GM21360 (cell line): ENCODE measurements at regions not wholly inside any gene's neighbourhood (a gene's known extent, or its start where the extent isn't known, plus 50 kb on each side); places are given as distances from the start of the nearest gene placed in this dataset.
"Not testable (repeated sequence)": the region's sequence is repeated elsewhere in the genome, so short reads cannot be mapped to it uniquely, and the experiment has no call there.

ENCODE experiments used
- ATAC-seq: cut with Tn5 transposase; IDR thresholded peaks from one replicate; pipeline ENCODE4 v1.9.1; 2021; ENCODE audit warnings: mild to moderate bottlenecking, moderate library complexity; ENCODE audit not compliant: unreplicated experiment

GRCh38 chr7:106583706-106584690, 77.0 kb downstream of the CCDC71L start:
- ATAC-seq = no peak

- no peak for ATAC-seq
Observed at GRCh38 chr7:106583100-106583499, 77.9 kb downstream of the CCDC71L start.

- no peak for ATAC-seq
Observed at GRCh38 chr7:106582365-106582764, 78.6 kb downstream of the CCDC71L start.

GRCh38 chr7:106579086-106579485, 81.9 kb downstream of the CCDC71L start:
- ATAC-seq = not testable (repeated sequence)

GRCh38 chr7:106575138-106575823, 85.7 kb downstream of the CCDC71L start:
- ATAC-seq = no peak

- no peak for ATAC-seq
Observed at GRCh38 chr7:106573738-106574137, 87.2 kb downstream of the CCDC71L start.

- ATAC-seq = no peak
Observed at GRCh38 chr7:106573125-106573663, 87.8 kb downstream of the CCDC71L start.

DNA sequence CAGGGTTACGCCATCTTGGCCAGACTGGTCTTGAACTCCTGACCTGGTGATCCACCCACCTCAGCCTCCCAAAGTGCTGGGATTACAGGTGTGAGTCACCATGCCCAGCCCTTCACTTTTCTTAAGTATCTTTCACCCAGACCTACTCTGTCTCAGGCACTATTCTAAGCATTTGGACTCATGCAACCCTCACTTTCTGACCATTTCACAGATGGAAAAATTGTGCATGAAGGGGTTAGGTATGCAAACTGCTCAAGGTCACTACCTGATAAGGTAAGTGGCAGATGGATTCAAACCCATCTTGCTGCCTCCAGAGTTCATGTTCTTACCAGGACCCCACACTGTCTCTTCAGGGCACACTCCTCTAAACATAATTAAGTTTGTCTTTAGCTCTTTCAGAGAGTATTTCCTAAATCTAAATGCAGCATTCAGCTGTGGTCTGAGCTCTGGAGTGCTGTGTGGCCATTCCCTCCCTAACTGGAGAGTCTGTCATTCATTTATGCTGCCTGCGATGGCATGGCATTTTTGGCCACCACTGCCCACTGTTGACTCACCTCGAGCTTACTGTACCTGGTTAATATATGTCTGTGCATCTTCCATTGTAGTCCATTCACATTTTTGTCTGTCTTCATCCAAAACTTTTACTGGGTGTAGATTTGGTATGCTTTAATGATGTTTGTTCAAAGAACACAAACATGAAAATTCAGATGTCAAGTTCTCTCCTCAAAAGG, 88.4 kb downstream of the CCDC71L start:
- ATAC-seq = no peak

DNA sequence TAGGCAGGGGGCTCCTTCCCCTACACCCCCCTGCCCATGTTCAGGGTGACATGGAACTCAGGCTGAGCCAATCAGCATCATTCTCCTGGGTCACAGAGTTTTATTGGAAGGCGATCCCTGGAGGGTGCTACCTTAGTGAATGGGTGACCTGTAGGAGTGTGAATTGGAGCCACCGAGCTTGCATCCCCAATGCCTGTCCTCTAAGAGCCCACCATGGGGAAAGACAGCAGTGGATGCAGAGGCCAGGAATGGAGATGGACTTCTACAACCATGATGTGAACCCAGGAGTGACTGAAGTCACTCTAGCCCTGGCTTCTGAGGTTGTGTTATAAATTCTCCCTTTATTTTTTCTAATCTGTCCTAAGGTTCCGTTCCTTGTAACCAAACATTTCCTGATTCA, 89.4 kb downstream of the CCDC71L start:
- no peak for ATAC-seq

- no peak for ATAC-seq
Observed at GRCh38 chr7:106570948-106571418, 90.0 kb downstream of the CCDC71L start.

DNA sequence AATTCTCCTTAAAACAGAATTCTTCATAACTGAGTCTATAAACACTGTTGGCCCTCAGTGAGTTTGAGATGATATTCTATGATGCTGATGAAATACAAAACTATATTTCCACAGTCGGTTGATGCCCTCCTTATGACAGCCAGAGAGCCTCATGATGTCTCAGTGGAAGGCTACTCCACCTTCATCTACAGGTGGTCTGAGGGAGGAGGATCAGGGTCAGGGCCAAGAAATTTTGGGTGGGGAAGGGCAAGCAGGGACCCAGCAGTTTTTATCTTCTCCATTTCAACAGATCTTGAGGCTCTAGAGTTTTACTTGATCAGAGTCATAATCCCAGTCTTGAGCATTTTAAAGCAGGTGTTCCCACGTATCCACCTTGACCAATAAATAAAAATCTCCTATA, 90.8 kb downstream of the CCDC71L start:
- ATAC-seq = no peak

DNA sequence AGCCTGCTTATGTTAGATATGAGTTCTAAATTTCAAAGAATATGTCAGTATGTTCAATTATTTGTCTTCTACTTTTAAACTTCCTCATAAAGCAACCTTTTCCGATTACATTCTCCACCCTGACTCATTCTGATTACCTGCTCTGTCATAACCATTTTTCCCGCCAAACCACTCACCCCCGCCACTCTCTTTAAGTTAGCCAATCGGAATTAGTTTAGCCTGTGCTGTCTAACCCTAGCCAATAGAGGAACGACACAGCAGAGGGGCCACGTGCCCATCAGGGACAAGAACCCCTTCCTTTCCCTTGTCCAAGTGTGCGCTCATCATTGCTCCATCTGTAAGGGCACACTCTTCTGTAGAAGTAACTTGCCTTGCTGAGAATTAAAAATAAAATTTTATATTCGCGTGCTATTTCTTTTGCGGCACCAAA, 91.4 kb downstream of the CCDC71L start:
- ATAC-seq = no peak

- no peak for ATAC-seq
Observed at GRCh38 chr7:106568680-106569499, 92.1 kb downstream of the CCDC71L start.

- no peak for ATAC-seq
Observed at GRCh38 chr7:106568002-106568679, 92.8 kb downstream of the CCDC71L start.

- ATAC-seq = not testable (repeated sequence)
Observed at GRCh38 chr7:106567204-106568001, 93.6 kb downstream of the CCDC71L start.

- ATAC-seq = no peak
Observed at GRCh38 chr7:106566672-106567071, 94.3 kb downstream of the CCDC71L start.

DNA sequence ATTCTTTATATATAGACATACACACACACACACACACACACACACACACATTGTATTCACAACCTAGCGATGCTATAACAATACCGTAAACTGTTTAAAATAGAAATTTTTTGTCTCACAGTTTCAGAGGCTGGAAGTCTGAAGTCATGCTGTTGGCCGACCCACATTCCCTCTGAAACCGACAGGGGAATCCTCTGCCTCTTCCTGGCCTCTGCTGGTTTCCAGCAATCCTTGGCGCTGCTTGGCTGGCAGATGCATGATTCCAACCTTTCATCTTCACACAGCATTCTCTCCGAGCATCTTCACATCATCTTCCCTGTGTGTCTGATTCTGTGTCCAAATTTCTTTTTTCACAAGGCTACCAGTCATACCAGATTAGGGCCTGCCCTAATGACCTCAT, 94.8 kb downstream of the CCDC71L start:
- no peak for ATAC-seq

- no peak for ATAC-seq
Observed at GRCh38 chr7:106565428-106565827, 95.5 kb downstream of the CCDC71L start.
